HEK293 (cell line): ENCODE measurements at regions not wholly inside any gene's neighbourhood (a gene's known extent, or its start where the extent isn't known, plus 50 kb on each side); places are given as distances from the start of the nearest gene placed in this dataset.
"Not testable (repeated sequence)": the region's sequence is repeated elsewhere in the genome, so short reads cannot be mapped to it uniquely, and the experiment has no call there.

Source experiments
- CTCF ChIA-PET: fragments of 350-600 bp; formaldehyde crosslinking; extraction: SDS; loops from one replicate; lab custom pipeline; 2021; ENCODE audit warnings: antibody characterized with exemption; lab: Yijun Ruan, JAX
- POLR2A ChIA-PET: fragments of 300-600 bp; formaldehyde crosslinking; extraction: SDS; loops from one replicate; lab custom pipeline; 2020; ENCODE audit warnings: antibody characterized with exemption, inconsistent platforms; lab: Yijun Ruan, JAX
- H3K27ac ChIP-seq: fragments of 200-500 bp; sonication (Bioruptor generic); 2 replicates; pipeline ENCODE4 v1.5.1; 2014; ENCODE audit warnings: low read depth, low read length, control low read depth, inconsistent platforms; ENCODE audit errors: extremely low read depth
- H3K36me3 ChIP-seq, 2 experiments: fragments of 200-500 bp in 1 of 2; sonication (Bioruptor generic) in 1 of 2; 1 replicate in 1 of 2; 2 replicates in 1 of 2; pipeline ENCODE4 v1.5.1; 2014 to 2017; ENCODE audit warnings: inconsistent platforms in 2 of 2, low read length in 2 of 2; ENCODE audit not compliant: control insufficient read depth in 2 of 2, insufficient read depth in 1 of 2
- H3K4me1 ChIP-seq: fragments of 200-500 bp; sonication (Bioruptor generic); 2 replicates; pipeline ENCODE4 v1.5.1; 2014; ENCODE audit warnings: mild to moderate bottlenecking, low read length, inconsistent platforms; ENCODE audit not compliant: control insufficient read depth, insufficient read depth
- H3K4me3 ChIP-seq: 2 replicates; pipeline ENCODE4 v1.5.1; 2011; ENCODE audit warnings: low read depth, mild to moderate bottlenecking, control low read depth, low read length, moderate library complexity
- H3K9me3 ChIP-seq: fragments of 200-500 bp; sonication (Bioruptor generic); 2 replicates; pipeline ENCODE4 v1.5.1; 2014; ENCODE audit warnings: low read depth, low read length, inconsistent platforms; ENCODE audit not compliant: control insufficient read depth, insufficient read depth
- IKZF3 ChIP-seq: fragments of 450-650 bp; IDR thresholded peaks from 2 replicates; pipeline ENCODE4 v1.5.0; 2018; ENCODE audit warnings: missing biosample characterization, mild to moderate bottlenecking, missing genetic modification characterization, moderate library complexity
- KLF16 ChIP-seq: fragments of 450-650 bp; formaldehyde crosslinking; IDR thresholded peaks from 2 replicates; pipeline ENCODE4 v1.5.1; 2017; ENCODE audit warnings: missing biosample characterization, missing genetic modification characterization
- RBAK ChIP-seq: fragments of 450-650 bp; formaldehyde crosslinking; IDR thresholded peaks from 2 replicates; pipeline ENCODE4 v1.5.1; 2016; ENCODE audit warnings: missing biosample characterization, missing genetic modification characterization
- SP7 ChIP-seq: fragments of 450-650 bp; formaldehyde crosslinking; IDR thresholded peaks from 2 replicates; pipeline ENCODE4 v1.5.1; 2016; ENCODE audit warnings: missing biosample characterization, missing genetic modification characterization
- ZBTB17 ChIP-seq: fragments of 450-650 bp; formaldehyde crosslinking; IDR thresholded peaks from 2 replicates; pipeline ENCODE4 v1.5.1; 2016; ENCODE audit warnings: missing biosample characterization, missing genetic modification characterization
- ZNF112 ChIP-seq: fragments of 450-650 bp; formaldehyde crosslinking; IDR thresholded peaks from 2 replicates; pipeline ENCODE4 v1.5.0; 2017; ENCODE audit warnings: missing biosample characterization, missing genetic modification characterization
- ZNF157 ChIP-seq: fragments of 450-650 bp; formaldehyde crosslinking; IDR thresholded peaks from 2 replicates; pipeline ENCODE4 v1.5.1; 2016; ENCODE audit warnings: missing biosample characterization, missing genetic modification characterization
- ZNF175 ChIP-seq: fragments of 450-650 bp; formaldehyde crosslinking; IDR thresholded peaks from 2 replicates; pipeline ENCODE4 v1.5.1; 2016; ENCODE audit warnings: missing biosample characterization, missing genetic modification characterization
- ZNF2 ChIP-seq: fragments of 450-650 bp; formaldehyde crosslinking; IDR thresholded peaks from 2 replicates; pipeline ENCODE4 v1.5.1; 2016; ENCODE audit warnings: missing biosample characterization, missing genetic modification characterization
- ZNF24 ChIP-seq: fragments of 450-650 bp; formaldehyde crosslinking; IDR thresholded peaks from 2 replicates; pipeline ENCODE4 v1.5.1; 2016; ENCODE audit warnings: missing biosample characterization, missing genetic modification characterization
- ZNF248 ChIP-seq: fragments of 450-650 bp; formaldehyde crosslinking; IDR thresholded peaks from 2 replicates; pipeline ENCODE4 v1.5.1; 2017; ENCODE audit warnings: missing biosample characterization, missing genetic modification characterization
- ZNF354C ChIP-seq: fragments of 450-650 bp; formaldehyde crosslinking; IDR thresholded peaks from 2 replicates; pipeline ENCODE4 v1.5.1; 2016; ENCODE audit warnings: missing biosample characterization, missing genetic modification characterization, low read depth, borderline replicate concordance
- ZNF530 ChIP-seq: fragments of 450-650 bp; formaldehyde crosslinking; IDR thresholded peaks from 2 replicates; pipeline ENCODE4 v1.5.1; 2016; ENCODE audit warnings: low read depth, missing biosample characterization, missing genetic modification characterization
- ZNF600 ChIP-seq: fragments of 450-650 bp; formaldehyde crosslinking; IDR thresholded peaks from 2 replicates; pipeline ENCODE4 v1.5.1; 2016; ENCODE audit warnings: missing biosample characterization, missing genetic modification characterization
- ZNF76 ChIP-seq: fragments of 450-650 bp; formaldehyde crosslinking; IDR thresholded peaks from 2 replicates; pipeline ENCODE4; 2016; ENCODE audit warnings: low read depth, missing biosample characterization, missing genetic modification characterization, borderline replicate concordance
- ZSCAN5A ChIP-seq: fragments of 450-650 bp; formaldehyde crosslinking; IDR thresholded peaks from 2 replicates; pipeline ENCODE4 v1.5.1; 2016; ENCODE audit warnings: missing biosample characterization, missing genetic modification characterization
- TF ChIP-seq, protein P1 (sequence below): fragments of 450-650 bp; formaldehyde crosslinking; IDR thresholded peaks from 2 replicates; pipeline ENCODE4 v1.5.1; 2016; ENCODE audit warnings: missing biosample characterization, missing genetic modification characterization
- TF ChIP-seq, protein P2 (sequence below): fragments of 450-650 bp; formaldehyde crosslinking; IDR thresholded peaks from 2 replicates; pipeline ENCODE4 v1.5.1; 2016; ENCODE audit warnings: missing biosample characterization, missing genetic modification characterization
- TF ChIP-seq, protein P3 (sequence below): fragments of 450-650 bp; formaldehyde crosslinking; IDR thresholded peaks from 2 replicates; pipeline ENCODE4 v1.5.1; 2016; ENCODE audit warnings: missing biosample characterization, missing genetic modification characterization, low read depth

DNA sequence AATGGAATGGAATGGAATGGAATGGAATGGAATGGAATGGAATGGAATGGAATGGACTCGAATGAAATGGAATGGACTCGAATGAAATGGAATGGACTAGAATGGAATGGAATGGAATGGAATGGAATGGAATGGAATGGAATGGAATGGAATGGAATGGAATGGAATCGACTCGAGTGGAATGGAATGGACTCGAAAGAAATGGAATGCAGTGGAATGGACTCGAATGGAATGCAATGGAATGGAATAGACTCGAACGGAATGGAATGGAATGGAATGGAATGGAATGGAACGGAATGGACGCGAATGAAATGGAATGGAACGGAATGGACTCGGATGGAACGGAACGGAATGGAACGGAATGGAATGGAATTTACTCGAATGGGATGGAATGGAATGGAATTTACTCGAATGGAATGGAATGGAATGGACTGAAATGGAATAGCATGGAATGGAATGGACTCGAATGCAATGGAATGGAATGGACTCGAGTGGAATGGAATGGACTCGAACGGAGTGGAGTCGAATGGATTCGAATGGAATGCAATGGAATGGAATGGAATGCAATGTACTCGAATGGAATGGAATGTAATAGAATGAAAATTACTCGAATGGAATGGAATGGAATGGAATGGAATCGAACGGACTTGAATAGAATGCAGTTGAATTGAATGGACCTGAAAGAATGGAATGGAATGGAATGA, 100.1 kb upstream of the FBXO28 start (continued):
- TF ChIP-seq, protein P1, sequence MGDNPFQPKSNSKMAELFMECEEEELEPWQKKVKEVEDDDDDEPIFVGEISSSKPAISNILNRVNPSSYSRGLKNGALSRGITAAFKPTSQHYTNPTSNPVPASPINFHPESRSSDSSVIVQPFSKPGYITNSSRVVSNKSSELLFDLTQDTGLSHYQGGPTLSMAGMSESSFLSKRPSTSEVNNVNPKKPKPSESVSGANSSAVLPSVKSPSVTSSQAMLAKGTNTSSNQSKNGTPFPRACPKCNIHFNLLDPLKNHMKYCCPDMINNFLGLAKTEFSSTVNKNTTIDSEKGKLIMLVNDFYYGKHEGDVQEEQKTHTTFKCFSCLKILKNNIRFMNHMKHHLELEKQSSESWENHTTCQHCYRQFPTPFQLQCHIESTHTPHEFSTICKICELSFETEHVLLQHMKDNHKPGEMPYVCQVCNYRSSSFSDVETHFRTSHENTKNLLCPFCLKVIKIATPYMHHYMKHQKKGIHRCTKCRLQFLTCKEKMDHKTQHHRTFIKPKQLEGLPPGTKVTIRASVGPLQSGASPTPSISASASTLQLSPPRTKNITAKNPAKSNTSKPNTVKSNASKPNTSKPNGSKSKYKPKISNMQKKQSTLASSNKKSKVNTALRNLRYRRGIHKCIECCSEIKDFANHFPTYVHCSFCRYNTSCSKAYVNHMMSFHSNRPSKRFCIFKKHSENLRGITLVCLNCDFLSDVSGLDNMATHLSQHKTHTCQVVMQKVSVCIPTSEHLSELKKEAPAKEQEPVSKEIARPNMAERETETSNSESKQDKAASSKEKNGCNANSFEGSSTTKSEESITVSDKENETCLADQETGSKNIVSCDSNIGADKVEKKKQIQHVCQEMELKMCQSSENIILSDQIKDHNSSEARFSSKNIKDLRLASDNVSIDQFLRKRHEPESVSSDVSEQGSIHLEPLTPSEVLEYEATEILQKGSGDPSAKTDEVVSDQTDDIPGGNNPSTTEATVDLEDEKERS (tag by site-specific recombination): peak; percentile 57; the same call in 1 of the 2 replicates
- TF ChIP-seq, protein P2, sequence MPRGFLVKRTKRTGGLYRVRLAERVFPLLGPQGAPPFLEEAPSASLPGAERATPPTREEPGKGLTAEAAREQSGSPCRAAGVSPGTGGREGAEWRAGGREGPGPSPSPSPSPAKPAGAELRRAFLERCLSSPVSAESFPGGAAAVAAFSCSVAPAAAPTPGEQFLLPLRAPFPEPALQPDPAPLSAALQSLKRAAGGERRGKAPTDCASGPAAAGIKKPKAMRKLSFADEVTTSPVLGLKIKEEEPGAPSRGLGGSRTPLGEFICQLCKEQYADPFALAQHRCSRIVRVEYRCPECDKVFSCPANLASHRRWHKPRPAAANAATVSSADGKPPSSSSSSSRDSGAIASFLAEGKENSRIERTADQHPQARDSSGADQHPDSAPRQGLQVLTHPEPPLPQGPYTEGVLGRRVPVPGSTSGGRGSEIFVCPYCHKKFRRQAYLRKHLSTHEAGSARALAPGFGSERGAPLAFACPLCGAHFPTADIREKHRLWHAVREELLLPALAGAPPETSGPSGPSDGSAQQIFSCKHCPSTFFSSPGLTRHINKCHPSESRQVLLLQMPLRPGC (tag by site-specific recombination): peak; percentile 8; the same call in 1 of the 2 replicates
- TF ChIP-seq, all 188 proteins: peak for 10; not testable (repeated sequence) for 178

DNA sequence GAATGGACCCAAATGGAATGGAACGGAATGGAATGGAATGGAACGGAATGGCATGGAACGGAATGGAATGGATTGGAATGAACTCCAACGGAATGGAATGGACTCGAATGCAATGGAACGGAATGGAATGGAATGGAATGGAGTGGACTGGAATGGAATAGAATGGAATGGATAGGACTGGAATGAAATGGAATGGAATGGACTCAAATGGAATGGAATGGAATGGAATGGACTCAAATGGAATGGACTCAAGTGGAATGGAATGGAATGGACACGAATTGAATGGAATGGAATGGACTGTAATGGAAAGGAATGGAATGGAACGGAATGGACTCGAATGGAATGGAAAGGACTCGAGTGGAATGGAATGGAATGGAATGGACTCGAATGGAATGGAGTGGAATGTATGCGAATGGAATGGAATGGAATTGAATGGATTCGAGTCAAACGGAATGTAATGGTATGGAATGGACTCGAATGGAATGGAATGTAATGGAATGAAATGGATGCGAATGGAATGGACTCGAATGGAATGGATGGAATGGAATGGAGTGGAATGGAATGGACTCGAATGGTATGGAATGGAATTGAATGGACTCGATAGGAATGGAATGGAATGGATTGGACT, 101.0 kb upstream of the FBXO28 start:
- H3K4me1 ChIP-seq, POLR2A ChIA-PET, H3K4me3 ChIP-seq: not testable (repeated sequence)
- TF ChIP-seq ZBTB17 (tag by site-specific recombination) (peak; percentile 43; the same call in 1 of the 2 replicates), KLF16 (tag by site-specific recombination) (peak; percentile 29; the same call in 1 of the 2 replicates), ZNF76 (peak; percentile 55; the same call in 1 of the 2 replicates), RBAK (peak; percentile 8; the same call in 1 of the 2 replicates), ZNF2 (tag by site-specific recombination) (peak; percentile 81), ZSCAN5A (tag by site-specific recombination) (peak; percentile 57), IKZF3 (tag by site-specific recombination) (0 out of 2 replicates have a peak, but pooled peaks have one; percentile 14), SP7 (tag by site-specific recombination) (peak; percentile 41; the same call in 1 of the 2 replicates), ZNF354C (0 out of 2 replicates have a peak, but pooled peaks have one; percentile 27), ZNF530 (peak; percentile 100), ZNF157 (tag by site-specific recombination) (0 out of 2 replicates have a peak, but pooled peaks have one; percentile 10), ZNF112 (tag by site-specific recombination) (0 out of 2 replicates have a peak, but pooled peaks have one; percentile 21), ZNF175 (tag by site-specific recombination) (0 out of 2 replicates have a peak, but pooled peaks have one; percentile 10), ZNF248 (peak; percentile 39; the same call in 1 of the 2 replicates), ZNF600 (tag by site-specific recombination) (peak; percentile 93), ZNF24 (tag by site-specific recombination) (peak; percentile 25; the same call in 1 of the 2 replicates)
- TF ChIP-seq, protein P3, sequence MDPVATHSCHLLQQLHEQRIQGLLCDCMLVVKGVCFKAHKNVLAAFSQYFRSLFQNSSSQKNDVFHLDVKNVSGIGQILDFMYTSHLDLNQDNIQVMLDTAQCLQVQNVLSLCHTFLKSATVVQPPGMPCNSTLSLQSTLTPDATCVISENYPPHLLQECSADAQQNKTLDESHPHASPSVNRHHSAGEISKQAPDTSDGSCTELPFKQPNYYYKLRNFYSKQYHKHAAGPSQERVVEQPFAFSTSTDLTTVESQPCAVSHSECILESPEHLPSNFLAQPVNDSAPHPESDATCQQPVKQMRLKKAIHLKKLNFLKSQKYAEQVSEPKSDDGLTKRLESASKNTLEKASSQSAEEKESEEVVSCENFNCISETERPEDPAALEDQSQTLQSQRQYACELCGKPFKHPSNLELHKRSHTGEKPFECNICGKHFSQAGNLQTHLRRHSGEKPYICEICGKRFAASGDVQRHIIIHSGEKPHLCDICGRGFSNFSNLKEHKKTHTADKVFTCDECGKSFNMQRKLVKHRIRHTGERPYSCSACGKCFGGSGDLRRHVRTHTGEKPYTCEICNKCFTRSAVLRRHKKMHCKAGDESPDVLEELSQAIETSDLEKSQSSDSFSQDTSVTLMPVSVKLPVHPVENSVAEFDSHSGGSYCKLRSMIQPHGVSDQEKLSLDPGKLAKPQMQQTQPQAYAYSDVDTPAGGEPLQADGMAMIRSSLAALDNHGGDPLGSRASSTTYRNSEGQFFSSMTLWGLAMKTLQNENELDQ (tag by site-specific recombination): peak; percentile 29; the same call in 1 of the 2 replicates
- TF ChIP-seq, protein P1 (tag by site-specific recombination): peak; percentile 58

More for the DNA sequence above, 101.0 kb upstream of the FBXO28 start:
- H3K9me3 ChIP-seq, H3K27ac ChIP-seq, CTCF ChIA-PET, H3K36me3 ChIP-seq: not testable (repeated sequence)
